Spleen (tissue), 7 donors: ENCODE measurements at regions not wholly inside any gene's neighbourhood (a gene's known extent, or its start where the extent isn't known, plus 50 kb on each side); places are given as distances from the start of the nearest gene placed in this dataset.

Experiments
- CTCF ChIP-seq, 11 experiments: fragments of 200-600 bp in 7 of 11; fragments of 450-650 bp in 4 of 11; sonication (generic) in 4 of 11; IDR thresholded peaks in 8 of 11; conservative IDR thresholded peaks in 3 of 11; 1 replicate in 7 of 11; 2 replicates in 4 of 11; pipeline versions ENCODE4 v1.4.0 to v1.8.0; 2016 to 2021; ENCODE audit warnings: antibody characterized with exemption in 11 of 11, inconsistent platforms in 4 of 11, mild to moderate bottlenecking in 1 of 11
- POLR2A ChIP-seq, 3 donors: fragments of 450-650 bp; IDR thresholded peaks; one replicate each; pipeline ENCODE4 v1.5.1; 2017; ENCODE audit warnings: antibody characterized with exemption in 3 of 3, mild to moderate bottlenecking in 1 of 3
- POLR2AphosphoS5 ChIP-seq, 3 donors: sonication (generic); formaldehyde crosslinking; IDR thresholded peaks; one replicate each; pipeline ENCODE4 v1.5.1; 2017; ENCODE audit warnings: antibody characterized with exemption in 3 of 3
- donor health status: DM: no; HTN: no; CAD: no; lungs with moderate emphysema.
- donor health status: DM: no; HTN: no; CAD: no.
- donor health status: DM: no; HTN: no; CAD: no.

GRCh38 chr1:2855206-2856065 lies 53.9 kb upstream of the TTC34 start:
- TF ChIP-seq POLR2A (IDR thresholded peaks at IDR 0.05) (no peak), CTCF (IDR thresholded peaks at IDR 0.05 in 8 of 11, conservative IDR thresholded peaks at IDR 0.05 in 3 of 11) (no peak), POLR2AphosphoS5 (IDR thresholded peaks at IDR 0.05) (no peak)
